ENCODE measurements at regions not wholly inside any gene's neighbourhood (a gene's known extent, or its start where the extent isn't known, plus 50 kb on each side); places are given as distances from the start of the nearest gene placed in this dataset.

GRCh38 chr6:22071270-22072041 is 225.4 kb downstream of the PRL start:
- DNase-seq: peak; percentile 11 to 71 (median 59)
- POLR2A ChIA-PET: interaction anchor here (0.6 kb wide), 1 partner anchor 71 kb away, joined by 5 read pairs; no protein-coding TSS in a partner anchor
- CTCF ChIA-PET: interaction anchor here (1.2 to 1.3 kb wide), 2 partner anchors 16 to 22 kb away, joined by 3 to 4 read pairs; no protein-coding TSS in a partner anchor
- 32% methylated on average over 6 of the region's 8 CpGs for WGBS (ENCODE audit: insufficient coverage)
- Histone ChIP-seq H3K4me3 (ENCODE audit: control insufficient read depth in 1 of 7, extremely low read depth in 1 of 7, insufficient read depth in 4 of 7, low read depth in 2 of 7, low read length in 6 of 7) (peak overlapping the region in 3 of 7 experiments; percentile 7 to 43 (median 34)), H3K9me3 (ENCODE audit: control extremely low read depth in 1 of 5, control insufficient read depth in 4 of 5, insufficient read depth in 2 of 5, low read depth in 1 of 5, low read length in 4 of 5) (no peaks in the 10 kb centered on the region), H3K36me3 (ENCODE audit: control insufficient read depth in 4 of 4, insufficient read depth in 4 of 4, low read length in 3 of 4) (peaks cover 0 to 3% (median 0%) of the 10 kb centered on the region in 4 experiments), H3K27me3 (replicated peaks in 2 of 5; ENCODE audit: control insufficient read depth in 4 of 5, insufficient read depth in 5 of 5, low read length in 4 of 5) (no peaks in the 10 kb centered on the region), H3K27ac (ENCODE audit: insufficient read depth in 1 of 2, low read depth in 1 of 2, low read length in 2 of 2, poor library complexity in 1 of 2, severe bottlenecking in 2 of 2) (peak overlapping the region in 1 of 2 experiments; percentile 53), H3K4me1 (ENCODE audit: control extremely low read depth in 1 of 4, control insufficient read depth in 4 of 4, insufficient read depth in 4 of 4, low read length in 3 of 4) (peaks cover 10 to 24% (median 12%) of the 10 kb centered on the region in 4 experiments)

GRCh38 chr6:22072949-22073348 is 223.9 kb downstream of the PRL start:
- peak; percentile 27 to 80 (median 66) for DNase-seq
- CTCF ChIA-PET: interaction anchor here (1.1 kb wide), 1 partner anchor 15 kb away, joined by 3 read pairs; no protein-coding TSS in a partner anchor
- H3K27ac ChIP-seq (ENCODE audit: insufficient read depth in 1 of 2, low read depth in 1 of 2, low read length in 2 of 2, poor library complexity in 1 of 2, severe bottlenecking in 2 of 2): no peak overlapping the region

GRCh38 chr6:22073516-22074198 is 223.2 kb downstream of the PRL start:
- CTCF ChIA-PET: interaction anchor here (1.1 to 1.3 kb wide), 2 partner anchors 14 kb away, joined by 3 read pairs; no protein-coding TSS in a partner anchor
- POLR2A ChIA-PET: interaction anchor here (0.6 kb wide), 1 partner anchor 46 kb away, joined by 3 read pairs; no protein-coding TSS in a partner anchor
- H3K36me3 ChIP-seq (ENCODE audit: control insufficient read depth in 4 of 4, insufficient read depth in 4 of 4, low read length in 3 of 4): peaks cover 0 to 4% (median 0%) of the 10 kb centered on the region in 4 experiments
- H3K27me3 ChIP-seq (replicated peaks in 2 of 5; ENCODE audit: control insufficient read depth in 4 of 5, insufficient read depth in 5 of 5, low read length in 4 of 5): no peaks in the 10 kb centered on the region
- no peaks in the 10 kb centered on the region for H3K9me3 ChIP-seq (ENCODE audit: control extremely low read depth in 1 of 5, control insufficient read depth in 4 of 5, insufficient read depth in 2 of 5, low read depth in 1 of 5, low read length in 4 of 5)
- no peak for DNase-seq
- H3K27ac ChIP-seq (ENCODE audit: insufficient read depth in 1 of 2, low read depth in 1 of 2, low read length in 2 of 2, poor library complexity in 1 of 2, severe bottlenecking in 2 of 2): no peak overlapping the region
- H3K4me1 ChIP-seq (ENCODE audit: control extremely low read depth in 1 of 4, control insufficient read depth in 4 of 4, insufficient read depth in 4 of 4, low read length in 3 of 4): peaks cover 10 to 26% (median 12%) of the 10 kb centered on the region in 4 experiments
- no CpG with 5 or more reads among the region's 4 CpGs for WGBS (ENCODE audit: insufficient coverage)
- H3K4me3 ChIP-seq (ENCODE audit: control insufficient read depth in 1 of 7, extremely low read depth in 1 of 7, insufficient read depth in 4 of 7, low read depth in 2 of 7, low read length in 6 of 7): no peak overlapping the region

More at GRCh38 chr6:22072949-22073348, 223.9 kb downstream of the PRL start:
- H3K4me1 ChIP-seq (ENCODE audit: control extremely low read depth in 1 of 4, control insufficient read depth in 4 of 4, insufficient read depth in 4 of 4, low read length in 3 of 4): peaks cover 10 to 24% (median 12%) of the 10 kb centered on the region in 4 experiments
- H3K27me3 ChIP-seq (replicated peaks in 2 of 5; ENCODE audit: control insufficient read depth in 4 of 5, insufficient read depth in 5 of 5, low read length in 4 of 5): no peaks in the 10 kb centered on the region
- no peak overlapping the region for H3K4me3 ChIP-seq (ENCODE audit: control insufficient read depth in 1 of 7, extremely low read depth in 1 of 7, insufficient read depth in 4 of 7, low read depth in 2 of 7, low read length in 6 of 7)
- H3K9me3 ChIP-seq (ENCODE audit: control extremely low read depth in 1 of 5, control insufficient read depth in 4 of 5, insufficient read depth in 2 of 5, low read depth in 1 of 5, low read length in 4 of 5): no peaks in the 10 kb centered on the region
- H3K36me3 ChIP-seq (ENCODE audit: control insufficient read depth in 4 of 4, insufficient read depth in 4 of 4, low read length in 3 of 4): peaks cover 0 to 3% (median 0%) of the 10 kb centered on the region in 4 experiments
- POLR2A ChIA-PET: interaction anchor here (0.6 kb wide), 1 partner anchor 45 kb away, joined by 3 read pairs; no protein-coding TSS in a partner anchor

GRCh38 chr6:22078288-22078687 is 218.5 kb downstream of the PRL start:
- ChIA-PET CTCF (interaction anchor here (1.0 kb wide), 1 partner anchor 14 kb away, joined by 4 read pairs; no protein-coding TSS in a partner anchor), POLR2A (no interaction called here)
- Histone ChIP-seq H3K4me3 (ENCODE audit: control insufficient read depth in 1 of 7, extremely low read depth in 1 of 7, insufficient read depth in 4 of 7, low read depth in 2 of 7, low read length in 6 of 7) (no peak overlapping the region), H3K4me1 (ENCODE audit: control extremely low read depth in 1 of 4, control insufficient read depth in 4 of 4, insufficient read depth in 4 of 4, low read length in 3 of 4) (peaks cover 0 to 5% (median 5%) of the 10 kb centered on the region in 4 experiments), H3K27me3 (replicated peaks in 2 of 5; ENCODE audit: control insufficient read depth in 4 of 5, insufficient read depth in 5 of 5, low read length in 4 of 5) (no peaks in the 10 kb centered on the region), H3K9me3 (ENCODE audit: control extremely low read depth in 1 of 5, control insufficient read depth in 4 of 5, insufficient read depth in 2 of 5, low read depth in 1 of 5, low read length in 4 of 5) (no peaks in the 10 kb centered on the region), H3K36me3 (ENCODE audit: control insufficient read depth in 4 of 4, insufficient read depth in 4 of 4, low read length in 3 of 4) (peaks cover 0 to 6% (median 2%) of the 10 kb centered on the region in 4 experiments), H3K27ac (ENCODE audit: insufficient read depth in 1 of 2, low read depth in 1 of 2, low read length in 2 of 2, poor library complexity in 1 of 2, severe bottlenecking in 2 of 2) (no peak overlapping the region)
- 100% methylated on average over 1 of the region's 1 CpG for WGBS (ENCODE audit: insufficient coverage)
- no peak for DNase-seq

DNA sequence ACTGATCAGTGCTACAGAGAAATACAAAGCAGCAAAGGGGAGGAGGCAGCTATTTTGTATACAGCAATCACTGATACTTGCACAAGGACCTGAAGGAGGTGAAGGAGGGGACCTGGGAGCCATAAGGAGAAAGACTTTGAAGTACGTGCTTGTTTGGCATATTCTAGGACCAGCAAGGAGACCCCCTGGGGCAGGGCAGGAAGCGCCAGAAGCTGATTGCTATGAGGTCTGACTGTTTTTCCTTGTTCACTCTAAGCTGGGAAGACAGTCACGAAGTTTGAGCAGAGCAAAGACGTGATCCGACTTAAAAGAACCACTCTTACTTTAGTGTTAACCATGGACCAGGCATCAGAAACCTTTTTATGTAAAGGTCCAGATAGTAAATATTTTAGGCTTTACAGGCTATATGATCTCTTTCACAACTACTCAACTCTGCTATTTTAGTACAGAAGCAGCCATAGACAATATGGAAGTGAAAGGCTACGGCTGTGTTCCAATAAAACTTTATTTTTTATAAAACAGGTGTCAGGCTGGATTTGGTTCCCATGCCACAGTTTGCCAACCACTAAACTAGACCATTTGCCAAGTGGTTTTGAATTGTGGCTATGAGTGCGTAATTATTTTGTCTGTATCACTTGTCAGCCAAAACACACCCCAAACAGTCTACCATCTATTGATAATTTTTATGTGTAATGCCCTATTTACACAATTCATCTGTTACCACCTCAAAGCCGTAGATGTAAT is 217.9 kb downstream of the PRL start:
- ChIA-PET CTCF (no interaction called here), POLR2A (no interaction called here)
- WGBS (ENCODE audit: insufficient coverage): 100% methylated on average over 2 of the region's 8 CpGs

DNA sequence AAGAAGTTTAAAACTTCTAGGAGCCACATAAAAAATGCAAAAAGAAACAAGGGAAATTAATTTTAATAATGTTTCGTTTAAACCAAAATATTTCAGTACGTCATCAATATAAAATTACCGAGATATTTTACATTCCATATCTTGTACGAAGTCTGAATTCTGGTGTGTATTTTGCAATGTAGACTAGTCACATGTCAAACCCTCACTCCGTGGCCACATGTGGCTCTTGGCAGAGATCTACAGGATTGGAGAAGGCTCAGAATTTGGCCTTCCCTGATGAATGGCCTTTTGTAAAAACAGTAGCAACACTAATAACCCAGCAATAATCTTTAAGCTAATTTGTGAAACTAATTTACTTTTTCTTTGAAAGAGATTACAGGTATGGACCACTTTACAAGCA is 217.1 kb downstream of the PRL start:
- POLR2A ChIA-PET: no interaction called here
- CTCF ChIA-PET: no interaction called here
- H3K9me3 ChIP-seq (ENCODE audit: control extremely low read depth in 1 of 5, control insufficient read depth in 4 of 5, insufficient read depth in 2 of 5, low read depth in 1 of 5, low read length in 4 of 5): peaks cover 0 to under 1% (median 0%) of the 10 kb centered on the region in 5 experiments
- no peak for DNase-seq
- H3K27ac ChIP-seq (ENCODE audit: insufficient read depth in 1 of 2, low read depth in 1 of 2, low read length in 2 of 2, poor library complexity in 1 of 2, severe bottlenecking in 2 of 2): no peak overlapping the region
- 100% methylated on average over 1 of the region's 5 CpGs for WGBS (ENCODE audit: insufficient coverage)
- peaks cover 0 to 9% (median 4%) of the 10 kb centered on the region in 4 experiments for H3K36me3 ChIP-seq (ENCODE audit: control insufficient read depth in 4 of 4, insufficient read depth in 4 of 4, low read length in 3 of 4)
- no peaks in the 10 kb centered on the region for H3K27me3 ChIP-seq (replicated peaks in 2 of 5; ENCODE audit: control insufficient read depth in 4 of 5, insufficient read depth in 5 of 5, low read length in 4 of 5)
- no peak overlapping the region for H3K4me3 ChIP-seq (ENCODE audit: control insufficient read depth in 1 of 7, extremely low read depth in 1 of 7, insufficient read depth in 4 of 7, low read depth in 2 of 7, low read length in 6 of 7)
- peaks cover 0 to 2% (median 0%) of the 10 kb centered on the region in 4 experiments for H3K4me1 ChIP-seq (ENCODE audit: control extremely low read depth in 1 of 4, control insufficient read depth in 4 of 4, insufficient read depth in 4 of 4, low read length in 3 of 4)

More for the DNA sequence above, 217.9 kb downstream of the PRL start:
- H3K4me3 ChIP-seq (ENCODE audit: control insufficient read depth in 1 of 7, extremely low read depth in 1 of 7, insufficient read depth in 4 of 7, low read depth in 2 of 7, low read length in 6 of 7): no peak overlapping the region
- H3K9me3 ChIP-seq (ENCODE audit: control extremely low read depth in 1 of 5, control insufficient read depth in 4 of 5, insufficient read depth in 2 of 5, low read depth in 1 of 5, low read length in 4 of 5): no peaks in the 10 kb centered on the region
- DNase-seq: no peak
- H3K27ac ChIP-seq (ENCODE audit: insufficient read depth in 1 of 2, low read depth in 1 of 2, low read length in 2 of 2, poor library complexity in 1 of 2, severe bottlenecking in 2 of 2): no peak overlapping the region
- H3K36me3 ChIP-seq (ENCODE audit: control insufficient read depth in 4 of 4, insufficient read depth in 4 of 4, low read length in 3 of 4): peaks cover 0 to 10% (median 4%) of the 10 kb centered on the region in 4 experiments
- no peaks in the 10 kb centered on the region for H3K27me3 ChIP-seq (replicated peaks in 2 of 5; ENCODE audit: control insufficient read depth in 4 of 5, insufficient read depth in 5 of 5, low read length in 4 of 5)
- H3K4me1 ChIP-seq (ENCODE audit: control extremely low read depth in 1 of 4, control insufficient read depth in 4 of 4, insufficient read depth in 4 of 4, low read length in 3 of 4): peaks cover 0 to 2% (median 0%) of the 10 kb centered on the region in 4 experiments
